ENCODE measurements at regions not wholly inside any gene's neighbourhood (a gene's known extent, or its start where the extent isn't known, plus 50 kb on each side); places are given as distances from the start of the nearest gene placed in this dataset.

DNA sequence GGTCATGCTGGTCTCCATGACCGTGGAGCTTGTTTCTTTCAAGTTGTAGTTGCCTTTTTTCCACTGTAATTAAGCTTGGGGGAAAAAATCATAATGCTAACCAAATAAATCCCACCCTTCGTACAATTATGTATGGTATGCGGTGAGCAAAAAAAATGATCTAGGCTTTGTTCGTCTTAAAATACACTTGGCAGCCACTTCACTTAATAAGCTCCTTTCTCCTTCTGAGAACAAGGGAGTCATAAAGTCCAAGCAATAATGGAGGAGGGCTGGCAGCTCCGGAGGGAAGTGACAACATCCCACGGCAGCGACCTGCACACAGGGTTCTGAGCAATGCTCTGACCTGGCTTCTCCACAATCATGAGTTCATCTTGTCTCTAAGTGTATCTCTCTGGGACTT lies 91.2 kb upstream of the KLHL29 start (continued):
- TF ChIP-seq, protein P1, sequence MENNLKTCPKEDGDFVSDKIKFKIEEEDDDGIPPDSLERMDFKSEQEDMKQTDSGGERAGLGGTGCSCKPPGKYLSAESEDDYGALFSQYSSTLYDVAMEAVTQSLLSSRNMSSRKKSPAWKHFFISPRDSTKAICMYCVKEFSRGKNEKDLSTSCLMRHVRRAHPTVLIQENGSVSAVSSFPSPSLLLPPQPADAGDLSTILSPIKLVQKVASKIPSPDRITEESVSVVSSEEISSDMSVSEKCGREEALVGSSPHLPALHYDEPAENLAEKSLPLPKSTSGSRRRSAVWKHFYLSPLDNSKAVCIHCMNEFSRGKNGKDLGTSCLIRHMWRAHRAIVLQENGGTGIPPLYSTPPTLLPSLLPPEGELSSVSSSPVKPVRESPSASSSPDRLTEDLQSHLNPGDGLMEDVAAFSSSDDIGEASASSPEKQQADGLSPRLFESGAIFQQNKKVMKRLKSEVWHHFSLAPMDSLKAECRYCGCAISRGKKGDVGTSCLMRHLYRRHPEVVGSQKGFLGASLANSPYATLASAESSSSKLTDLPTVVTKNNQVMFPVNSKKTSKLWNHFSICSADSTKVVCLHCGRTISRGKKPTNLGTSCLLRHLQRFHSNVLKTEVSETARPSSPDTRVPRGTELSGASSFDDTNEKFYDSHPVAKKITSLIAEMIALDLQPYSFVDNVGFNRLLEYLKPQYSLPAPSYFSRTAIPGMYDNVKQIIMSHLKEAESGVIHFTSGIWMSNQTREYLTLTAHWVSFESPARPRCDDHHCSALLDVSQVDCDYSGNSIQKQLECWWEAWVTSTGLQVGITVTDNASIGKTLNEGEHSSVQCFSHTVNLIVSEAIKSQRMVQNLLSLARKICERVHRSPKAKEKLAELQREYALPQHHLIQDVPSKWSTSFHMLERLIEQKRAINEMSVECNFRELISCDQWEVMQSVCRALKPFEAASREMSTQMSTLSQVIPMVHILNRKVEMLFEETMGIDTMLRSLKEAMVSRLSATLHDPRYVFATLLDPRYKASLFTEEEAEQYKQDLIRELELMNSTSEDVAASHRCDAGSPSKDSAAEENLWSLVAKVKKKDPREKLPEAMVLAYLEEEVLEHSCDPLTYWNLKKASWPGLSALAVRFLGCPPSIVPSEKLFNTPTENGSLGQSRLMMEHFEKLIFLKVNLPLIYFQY (CRISPR knock-in tag; IDR thresholded peaks at IDR 0.05; ENCODE audit: borderline replicate concordance), result no peak
- TF ChIP-seq KDM1A (CRISPR knock-in tag; IDR thresholded peaks at IDR 0.05) (no peak), ZNF737 (CRISPR knock-in tag; IDR thresholded peaks at IDR 0.05; ENCODE audit: borderline replicate concordance) (no peak), RORA (CRISPR knock-in tag; IDR thresholded peaks at IDR 0.05) (no peak), ASH2L (IDR thresholded peaks at IDR 0.05; ENCODE audit: insufficient read length, low read depth, low read length) (no peak), KLF11 (CRISPR knock-in tag; IDR thresholded peaks at IDR 0.05) (no peak)

DNA sequence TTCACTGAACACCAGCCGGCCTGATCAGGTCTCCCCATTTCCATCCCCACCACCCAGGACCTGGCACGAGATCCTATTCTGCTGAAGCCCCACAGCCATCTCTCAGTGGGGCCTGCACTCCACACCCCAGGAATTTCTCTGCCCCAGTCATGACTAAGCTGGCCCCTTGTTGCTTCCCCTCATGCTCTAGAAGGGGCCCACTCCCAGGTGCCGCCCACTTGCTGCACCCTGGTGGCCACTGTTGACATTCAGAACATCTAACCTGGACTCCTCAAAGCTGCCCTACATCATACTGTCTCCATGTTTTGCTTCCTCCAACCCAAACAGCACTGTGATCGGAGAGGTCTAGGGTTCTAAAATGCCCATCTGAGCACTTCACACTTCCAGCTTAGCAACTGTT lies 90.7 kb upstream of the KLHL29 start:
- BruUV-seq (replicated peaks), result no TSS peak
- CTCF ChIA-PET (ENCODE audit: low intra/inter-chr PET ratio, low total read pairs), result no interaction called here
- no peaks in the 10 kb centered on the region; a peak in 1 of 5 replicates for H3K27me3 ChIP-seq (ENCODE audit: control insufficient read depth in 1 of 2, insufficient read depth in 2 of 2, low read length in 2 of 2)
- DNase-seq (ENCODE audit: low spot score) (no peak), FAIRE-seq (peak; percentile 46), ATAC-seq (peak; percentile 77)
- H3K4me2 ChIP-seq (ENCODE audit: low read depth, low read length), result no peak overlapping the region
- H3K27ac ChIP-seq (ENCODE audit: extremely low read length, insufficient read depth, low read length), result no peak overlapping the region
- intact Hi-C loops (cut with micrococcal nuclease; ENCODE audit: unreplicated experiment), result loop anchor here (5.0 kb wide), 1 partner anchor 97 kb away; no protein-coding TSS in a partner anchor
- POLR2A ChIA-PET, result no interaction called here
- H3K4me1 ChIP-seq (ENCODE audit: insufficient read depth, low read length), result no peaks in the 10 kb centered on the region
- TF ChIP-seq, protein P2, sequence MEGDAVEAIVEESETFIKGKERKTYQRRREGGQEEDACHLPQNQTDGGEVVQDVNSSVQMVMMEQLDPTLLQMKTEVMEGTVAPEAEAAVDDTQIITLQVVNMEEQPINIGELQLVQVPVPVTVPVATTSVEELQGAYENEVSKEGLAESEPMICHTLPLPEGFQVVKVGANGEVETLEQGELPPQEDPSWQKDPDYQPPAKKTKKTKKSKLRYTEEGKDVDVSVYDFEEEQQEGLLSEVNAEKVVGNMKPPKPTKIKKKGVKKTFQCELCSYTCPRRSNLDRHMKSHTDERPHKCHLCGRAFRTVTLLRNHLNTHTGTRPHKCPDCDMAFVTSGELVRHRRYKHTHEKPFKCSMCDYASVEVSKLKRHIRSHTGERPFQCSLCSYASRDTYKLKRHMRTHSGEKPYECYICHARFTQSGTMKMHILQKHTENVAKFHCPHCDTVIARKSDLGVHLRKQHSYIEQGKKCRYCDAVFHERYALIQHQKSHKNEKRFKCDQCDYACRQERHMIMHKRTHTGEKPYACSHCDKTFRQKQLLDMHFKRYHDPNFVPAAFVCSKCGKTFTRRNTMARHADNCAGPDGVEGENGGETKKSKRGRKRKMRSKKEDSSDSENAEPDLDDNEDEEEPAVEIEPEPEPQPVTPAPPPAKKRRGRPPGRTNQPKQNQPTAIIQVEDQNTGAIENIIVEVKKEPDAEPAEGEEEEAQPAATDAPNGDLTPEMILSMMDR (CRISPR knock-in tag; IDR thresholded peaks at IDR 0.05), result peak; percentile 43
- TF ChIP-seq ZNF282 (IDR thresholded peaks at IDR 0.05; ENCODE audit: partially characterized antibody), result no peak
- TF ChIP-seq STAG1 (CRISPR knock-in tag; IDR thresholded peaks at IDR 0.05), result peak; percentile 38
- no peaks in the 10 kb centered on the region for H3K36me3 ChIP-seq (replicated peaks in 1 of 2; ENCODE audit: control insufficient read depth in 1 of 2, insufficient read depth in 2 of 2, low read length in 2 of 2)
- no peak overlapping the region for H2AFZ ChIP-seq (ENCODE audit: low read length)
- no peak overlapping the region for H3K9ac ChIP-seq (ENCODE audit: insufficient read depth, low read depth, low read length)
- in situ Hi-C loops (cut with HindIII; ENCODE audit: extremely low pct_ligation_motif_present, low pct_unique_long_range_greater_than_20kb), result no loop called here
- no peaks in the 10 kb centered on the region for H3K9me3 ChIP-seq (ENCODE audit: low read length)
- no peak overlapping the region for H3K4me3 ChIP-seq (replicated peaks in 1 of 3; ENCODE audit: insufficient read depth in 1 of 3, low read depth in 2 of 3, low read length in 3 of 3)
- WGBS (ENCODE audit: low lambda C conversion rate), result 34% methylated on average over 4 of the region's 4 CpGs
- H3K79me2 ChIP-seq (ENCODE audit: insufficient read depth, low read length), result no peaks in the 10 kb centered on the region
- no peaks in the 10 kb centered on the region for H4K20me1 ChIP-seq (ENCODE audit: insufficient read depth, low read length)

Measured in HepG2 (cell line).